ENCODE measurements at regions not wholly inside any gene's neighbourhood (a gene's known extent, or its start where the extent isn't known, plus 50 kb on each side); places are given as distances from the start of the nearest gene placed in this dataset.

DNA sequence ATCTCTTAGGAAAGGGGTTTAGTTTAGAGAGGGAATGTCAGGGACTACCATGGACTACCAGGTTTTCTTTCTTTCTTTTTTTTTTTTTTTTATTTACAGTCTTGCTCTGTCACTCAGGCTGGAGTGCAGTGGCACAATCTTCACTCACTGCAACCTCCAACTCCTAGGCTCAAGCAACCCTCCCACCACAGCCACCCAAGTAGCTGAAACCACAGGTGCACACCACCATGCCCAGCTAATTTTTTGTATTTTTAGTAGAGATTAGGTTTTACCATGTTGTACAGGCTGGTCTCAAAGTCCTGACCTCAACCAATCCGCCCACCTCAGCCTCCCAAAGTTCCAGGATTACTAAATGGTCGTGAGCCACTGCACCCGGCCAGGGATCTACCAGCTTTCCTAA lies 572.7 kb downstream of the CAAP1 start:
- H3K4me3 ChIP-seq (ENCODE audit: low read depth, low read length) = no peak overlapping the region

DNA sequence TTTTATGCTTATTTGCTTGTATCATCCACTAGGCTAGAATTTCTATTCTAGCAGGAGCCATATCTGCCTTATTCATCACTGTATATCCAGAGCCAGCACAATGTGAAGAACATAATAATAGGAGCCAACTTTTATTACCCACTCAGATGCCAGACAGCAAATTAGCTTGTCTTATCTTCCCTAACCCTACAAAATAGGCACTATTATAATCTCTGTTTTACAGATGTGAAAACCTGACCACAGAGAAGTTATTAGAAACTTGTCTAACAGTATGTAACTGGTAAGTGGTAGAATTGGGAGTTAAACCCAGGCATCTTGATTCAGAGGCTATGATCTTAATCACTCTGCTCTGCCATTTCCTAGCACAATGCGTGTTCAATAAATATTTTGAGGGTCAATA lies 579.5 kb downstream of the CAAP1 start:
- Histone ChIP-seq H3K36me3 (replicated peaks) (no peaks in the 10 kb centered on the region), H3K4me3 (ENCODE audit: low read depth, low read length) (no peak overlapping the region), H3K27me3 (replicated peaks) (no peaks in the 10 kb centered on the region), H3K27ac (no peak overlapping the region)
- TF ChIP-seq, protein P1, sequence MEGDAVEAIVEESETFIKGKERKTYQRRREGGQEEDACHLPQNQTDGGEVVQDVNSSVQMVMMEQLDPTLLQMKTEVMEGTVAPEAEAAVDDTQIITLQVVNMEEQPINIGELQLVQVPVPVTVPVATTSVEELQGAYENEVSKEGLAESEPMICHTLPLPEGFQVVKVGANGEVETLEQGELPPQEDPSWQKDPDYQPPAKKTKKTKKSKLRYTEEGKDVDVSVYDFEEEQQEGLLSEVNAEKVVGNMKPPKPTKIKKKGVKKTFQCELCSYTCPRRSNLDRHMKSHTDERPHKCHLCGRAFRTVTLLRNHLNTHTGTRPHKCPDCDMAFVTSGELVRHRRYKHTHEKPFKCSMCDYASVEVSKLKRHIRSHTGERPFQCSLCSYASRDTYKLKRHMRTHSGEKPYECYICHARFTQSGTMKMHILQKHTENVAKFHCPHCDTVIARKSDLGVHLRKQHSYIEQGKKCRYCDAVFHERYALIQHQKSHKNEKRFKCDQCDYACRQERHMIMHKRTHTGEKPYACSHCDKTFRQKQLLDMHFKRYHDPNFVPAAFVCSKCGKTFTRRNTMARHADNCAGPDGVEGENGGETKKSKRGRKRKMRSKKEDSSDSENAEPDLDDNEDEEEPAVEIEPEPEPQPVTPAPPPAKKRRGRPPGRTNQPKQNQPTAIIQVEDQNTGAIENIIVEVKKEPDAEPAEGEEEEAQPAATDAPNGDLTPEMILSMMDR (IDR thresholded peaks at IDR 0.05; ENCODE audit: low read depth, low read length, missing control alignments) = no peak
- in situ Hi-C loops (cut with HindIII; ENCODE audit: low pct_ligation_motif_present, low sequenced_read_pairs) = no loop called here
- no peak for DNase-seq

More for the DNA sequence above, 572.7 kb downstream of the CAAP1 start:
- Histone ChIP-seq H3K27ac (no peak overlapping the region), H3K36me3 (replicated peaks) (no peaks in the 10 kb centered on the region), H3K27me3 (replicated peaks) (no peaks in the 10 kb centered on the region)
- no peak for DNase-seq
- TF ChIP-seq, protein P1 (IDR thresholded peaks at IDR 0.05; ENCODE audit: low read depth, low read length, missing control alignments) = no peak
- in situ Hi-C loops (cut with HindIII; ENCODE audit: low pct_ligation_motif_present, low sequenced_read_pairs) = no loop called here

DNA sequence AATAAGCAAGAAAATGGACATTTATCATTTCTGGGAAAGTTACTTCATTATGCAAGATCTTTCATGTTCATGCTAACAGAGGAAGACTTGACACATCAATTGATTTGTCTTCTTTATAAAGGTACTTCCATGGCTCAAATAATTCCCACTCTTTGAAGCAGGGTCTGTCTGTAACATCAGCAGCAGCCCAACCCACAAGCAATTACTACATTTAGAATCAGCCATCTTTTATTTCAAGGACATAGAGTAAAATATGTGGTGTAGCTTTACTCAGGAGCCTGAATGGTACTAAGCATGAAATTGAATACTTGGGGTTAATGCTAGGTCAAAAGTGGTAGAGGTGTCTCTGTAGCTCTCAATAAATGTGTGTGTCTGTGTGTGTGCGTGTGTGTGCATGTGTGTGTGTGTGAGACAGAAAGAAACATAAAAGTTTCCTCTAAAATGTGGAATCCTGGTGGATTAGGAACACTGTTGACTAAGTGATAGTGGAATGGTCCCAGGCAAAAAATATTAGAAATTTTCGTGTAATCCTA lies 581.1 kb downstream of the CAAP1 start:
- no peaks in the 10 kb centered on the region for H3K36me3 ChIP-seq (replicated peaks)
- no peak for DNase-seq
- no peaks in the 10 kb centered on the region for H3K27me3 ChIP-seq (replicated peaks)
- in situ Hi-C loops (cut with HindIII; ENCODE audit: low pct_ligation_motif_present, low sequenced_read_pairs) = no loop called here
- TF ChIP-seq, protein P1 (IDR thresholded peaks at IDR 0.05; ENCODE audit: low read depth, low read length, missing control alignments) = no peak
- no peak overlapping the region for H3K4me3 ChIP-seq (ENCODE audit: low read depth, low read length)
- no peak overlapping the region for H3K27ac ChIP-seq

DNA sequence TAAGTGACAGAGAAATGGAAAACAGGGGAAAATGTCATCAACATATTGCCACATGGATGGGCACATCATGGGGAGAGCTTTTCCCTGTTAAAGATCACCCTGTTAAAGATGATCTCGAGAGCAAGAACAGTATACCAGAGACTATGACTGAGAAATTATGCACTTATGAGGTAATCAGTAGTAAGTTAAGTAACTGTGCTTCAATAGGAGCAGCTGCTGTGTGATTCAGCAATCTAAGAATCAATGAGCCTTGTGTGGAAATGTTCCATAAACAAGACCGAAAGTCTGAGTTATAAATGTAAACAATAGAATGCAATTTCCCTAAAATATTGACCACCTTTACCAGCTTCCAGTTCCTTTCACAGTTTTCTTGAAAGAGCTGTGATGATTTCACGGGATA lies 582.3 kb downstream of the CAAP1 start:
- H3K36me3 ChIP-seq (replicated peaks) = no peaks in the 10 kb centered on the region
- DNase-seq = no peak
- TF ChIP-seq, protein P1 (IDR thresholded peaks at IDR 0.05; ENCODE audit: low read depth, low read length, missing control alignments) = no peak
- no peaks in the 10 kb centered on the region for H3K27me3 ChIP-seq (replicated peaks)
- H3K4me3 ChIP-seq (ENCODE audit: low read depth, low read length) = no peak overlapping the region
- no peak overlapping the region for H3K27ac ChIP-seq
- in situ Hi-C loops (cut with HindIII; ENCODE audit: low pct_ligation_motif_present, low sequenced_read_pairs) = no loop called here

DNA sequence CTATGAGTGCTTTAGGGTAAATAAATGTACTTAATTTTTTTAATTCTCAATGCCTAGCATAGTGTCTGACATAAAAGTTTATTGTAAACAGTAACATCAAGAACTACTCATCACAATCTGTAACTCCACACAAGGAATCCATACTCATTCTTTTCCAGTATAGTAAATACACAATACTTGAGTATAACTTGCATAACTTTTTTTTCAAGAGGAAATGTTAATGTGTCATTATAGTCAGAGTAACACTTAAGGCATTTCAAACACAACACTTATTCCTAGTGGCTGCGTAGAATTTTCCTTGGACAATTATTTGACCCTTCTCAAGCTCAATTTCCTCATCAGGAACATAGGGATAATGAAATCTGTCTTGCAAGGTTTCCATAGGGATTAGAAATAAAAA lies 584.3 kb downstream of the CAAP1 start:
- Histone ChIP-seq H3K27me3 (replicated peaks) (no peaks in the 10 kb centered on the region), H3K4me3 (ENCODE audit: low read depth, low read length) (no peak overlapping the region), H3K36me3 (replicated peaks) (no peaks in the 10 kb centered on the region), H3K27ac (no peak overlapping the region)
- DNase-seq = no peak
- in situ Hi-C loops (cut with HindIII; ENCODE audit: low pct_ligation_motif_present, low sequenced_read_pairs) = no loop called here
- TF ChIP-seq, protein P1 (IDR thresholded peaks at IDR 0.05; ENCODE audit: low read depth, low read length, missing control alignments) = no peak

DNA sequence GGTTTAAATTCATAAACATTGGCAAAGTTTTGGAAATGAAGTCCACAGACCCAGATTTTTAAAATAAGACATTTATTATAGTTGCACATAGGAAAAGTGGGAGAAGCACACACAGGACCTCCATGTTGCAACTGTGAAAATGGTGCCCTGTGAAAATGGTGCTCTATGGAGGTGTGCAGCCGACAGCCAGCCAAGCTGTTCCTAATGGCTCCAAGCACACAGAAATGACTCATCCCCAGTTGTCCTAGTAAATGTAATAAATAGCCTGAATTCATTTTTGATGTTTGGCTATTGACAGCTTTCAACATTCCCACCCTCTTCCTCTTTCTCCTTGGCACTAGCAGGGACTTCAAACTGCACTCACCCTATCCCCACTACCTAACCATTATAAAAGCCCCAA lies 590.9 kb downstream of the CAAP1 start:
- TF ChIP-seq, protein P1 (IDR thresholded peaks at IDR 0.05; ENCODE audit: low read depth, low read length, missing control alignments) = no peak
- DNase-seq = no peak
- H3K27ac ChIP-seq = no peak overlapping the region
- in situ Hi-C loops (cut with HindIII; ENCODE audit: low pct_ligation_motif_present, low sequenced_read_pairs) = no loop called here
- no peak overlapping the region for H3K4me3 ChIP-seq (ENCODE audit: low read depth, low read length)
- no peaks in the 10 kb centered on the region for H3K27me3 ChIP-seq (replicated peaks)
- no peaks in the 10 kb centered on the region for H3K36me3 ChIP-seq (replicated peaks)

Data from brain microvascular endothelial cell (primary cell).